ENCODE measurements at regions not wholly inside any gene's neighbourhood (a gene's known extent, or its start where the extent isn't known, plus 50 kb on each side); places are given as distances from the start of the nearest gene placed in this dataset.

DNA sequence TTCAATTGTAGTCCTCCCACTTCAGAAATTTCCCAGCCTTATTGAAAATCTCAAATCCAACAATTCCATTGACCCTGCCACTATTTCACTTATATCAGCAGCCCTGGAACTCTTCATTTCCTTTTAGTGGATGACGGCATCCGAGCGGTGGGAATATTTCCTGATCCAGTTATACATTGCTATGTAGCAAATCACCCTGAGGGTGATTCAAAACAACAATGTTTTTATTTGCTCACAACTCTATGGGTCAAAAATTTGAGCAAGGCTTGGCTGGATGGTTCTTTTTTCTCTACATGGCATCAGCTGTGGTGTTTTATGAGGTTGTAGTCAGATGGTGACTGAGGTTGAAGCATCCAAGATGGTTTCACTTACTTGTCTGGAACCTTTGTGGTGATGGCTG lies 70.5 kb downstream of the CHST2 start:
- Mint-ChIP-seq H3K4me1 (ENCODE audit: low read depth) (peaks cover 14% of the 10 kb centered on the region), H3K27ac (no peak overlapping the region), H3K36me3 (no peaks in the 10 kb centered on the region), H3K4me3 (no peak overlapping the region), H3K9me3 (peaks cover 7% of the 10 kb centered on the region), H3K27me3 (no peaks in the 10 kb centered on the region)
- ChIA-PET CTCF (no interaction called here), POLR2A (no interaction called here)
- intact Hi-C loops (cut with micrococcal nuclease), result no loop called here
- DNase-seq, result no peak

DNA sequence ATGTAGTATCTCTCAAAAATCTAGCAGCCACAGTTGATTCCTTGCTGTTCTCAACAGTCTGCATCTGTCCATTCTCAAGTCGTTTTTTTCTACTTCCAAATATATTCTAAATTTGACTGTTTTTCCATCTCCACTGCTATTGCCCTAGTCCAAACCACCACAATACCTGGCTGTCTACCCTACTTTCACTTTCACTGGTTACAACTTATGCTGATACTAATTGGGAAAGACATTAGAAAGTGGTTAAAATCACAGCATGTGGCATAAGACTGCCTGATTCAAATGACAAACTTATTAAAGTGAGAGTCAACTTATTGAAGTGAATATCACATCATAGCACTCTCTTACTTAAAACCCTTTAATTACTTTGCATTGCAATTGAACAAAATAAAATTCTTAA lies 72.6 kb downstream of the CHST2 start:
- Mint-ChIP-seq H3K4me3 (no peak overlapping the region), H3K4me1 (ENCODE audit: low read depth) (peaks cover 14% of the 10 kb centered on the region), H3K36me3 (no peaks in the 10 kb centered on the region), H3K9me3 (peaks cover 7% of the 10 kb centered on the region), H3K27ac (no peak overlapping the region), H3K27me3 (no peaks in the 10 kb centered on the region)
- intact Hi-C loops (cut with micrococcal nuclease), result no loop called here
- DNase-seq, result no peak
- ChIA-PET CTCF (no interaction called here), POLR2A (no interaction called here)

GRCh38 chr3:143200001-143200924 lies 80.7 kb downstream of the CHST2 start:
- Mint-ChIP-seq H3K27ac (no peak overlapping the region), H3K4me1 (ENCODE audit: low read depth) (no peaks in the 10 kb centered on the region), H3K4me3 (no peak overlapping the region), H3K36me3 (no peaks in the 10 kb centered on the region), H3K9me3 (peaks cover 2% of the 10 kb centered on the region), H3K27me3 (no peaks in the 10 kb centered on the region)
- no peak for DNase-seq
- ChIA-PET CTCF (no interaction called here), POLR2A (no interaction called here)
- intact Hi-C loops (cut with micrococcal nuclease), result no loop called here

DNA sequence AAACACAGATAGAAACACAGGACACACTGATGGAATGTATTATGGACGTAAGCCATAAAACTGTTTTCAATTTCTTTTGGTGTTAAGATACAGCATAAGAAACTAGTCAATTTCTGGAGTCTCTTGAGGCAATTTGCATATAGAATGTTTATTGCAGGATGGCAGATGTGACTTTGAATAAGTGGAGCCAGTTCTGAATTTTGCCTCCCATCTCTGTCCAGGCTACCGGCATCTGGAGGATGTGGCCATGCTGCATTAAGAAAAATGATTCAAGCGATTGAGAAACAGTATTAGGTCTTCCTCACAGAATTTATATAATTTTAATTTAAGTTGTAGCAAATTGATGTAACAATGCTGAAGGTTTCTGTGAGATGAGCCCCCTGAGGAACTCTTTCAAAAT lies 81.5 kb downstream of the CHST2 start:
- H3K9me3 Mint-ChIP-seq, result peaks cover 8% of the 10 kb centered on the region
- no peak for DNase-seq
- POLR2A ChIA-PET, result interaction anchor here (1.1 kb wide), 1 partner anchor 12 kb away, joined by 3 read pairs; no protein-coding TSS in a partner anchor
- H3K27ac Mint-ChIP-seq, result no peak overlapping the region
- no peaks in the 10 kb centered on the region for H3K27me3 Mint-ChIP-seq
- H3K4me1 Mint-ChIP-seq (ENCODE audit: low read depth), result no peaks in the 10 kb centered on the region
- intact Hi-C loops (cut with micrococcal nuclease), result no loop called here
- H3K36me3 Mint-ChIP-seq, result no peaks in the 10 kb centered on the region
- CTCF ChIA-PET, result no interaction called here
- no peak overlapping the region for H3K4me3 Mint-ChIP-seq

DNA sequence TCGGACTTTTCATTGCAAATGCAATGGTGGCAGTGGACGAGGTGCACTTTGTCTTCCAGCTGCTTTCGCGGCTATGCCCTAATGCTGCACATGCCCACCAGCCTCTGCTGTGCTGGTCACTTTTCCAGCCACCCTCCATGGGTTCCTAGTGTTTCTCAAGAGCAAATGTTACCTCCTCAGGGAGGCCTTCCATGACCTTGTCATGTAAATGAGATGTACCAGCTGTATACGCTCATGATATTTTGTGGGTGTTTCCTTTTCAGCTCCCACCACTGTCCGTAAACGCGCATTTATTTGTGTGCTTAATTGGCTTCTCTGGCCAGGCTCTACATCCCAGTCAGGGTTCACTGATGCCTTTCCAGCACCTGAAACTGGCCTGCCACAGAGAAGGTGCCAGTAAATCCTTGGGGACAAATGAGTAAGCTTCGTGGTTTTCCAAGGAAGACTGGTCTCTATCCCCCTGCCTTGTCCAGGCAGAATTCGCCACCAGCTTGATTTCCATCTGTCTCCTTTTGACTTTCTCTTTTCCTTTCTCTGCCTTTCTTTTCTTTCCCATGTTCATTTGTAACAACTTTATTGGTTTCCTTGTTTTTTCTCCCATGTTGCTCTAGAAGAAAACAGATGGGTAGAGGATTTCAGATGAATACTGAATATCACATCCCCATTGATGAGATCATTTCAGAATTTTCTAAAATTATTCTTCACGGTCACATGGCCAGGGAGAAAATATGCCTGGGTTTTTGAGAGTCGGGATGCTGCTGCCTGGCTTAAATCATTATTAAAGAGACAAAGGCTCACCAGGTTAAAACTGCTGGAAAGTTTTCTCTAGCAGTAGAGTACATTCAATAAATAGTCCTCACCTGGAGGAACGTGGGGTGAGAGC lies 82.5 kb downstream of the CHST2 start:
- Mint-ChIP-seq H3K9me3 (peaks cover 8% of the 10 kb centered on the region), H3K27ac (no peak overlapping the region), H3K4me3 (no peak overlapping the region), H3K36me3 (no peaks in the 10 kb centered on the region), H3K4me1 (ENCODE audit: low read depth) (no peaks in the 10 kb centered on the region), H3K27me3 (no peaks in the 10 kb centered on the region)
- POLR2A ChIA-PET, result interaction anchor here (1.1 kb wide), 1 partner anchor 13 kb away, joined by 3 read pairs; no protein-coding TSS in a partner anchor
- intact Hi-C loops (cut with micrococcal nuclease), result no loop called here
- no peak for DNase-seq
- CTCF ChIA-PET, result no interaction called here

- intact Hi-C loops (cut with micrococcal nuclease), result no loop called here
- Mint-ChIP-seq H3K4me1 (ENCODE audit: low read depth) (no peaks in the 10 kb centered on the region), H3K36me3 (no peaks in the 10 kb centered on the region), H3K4me3 (no peak overlapping the region), H3K27ac (no peak overlapping the region), H3K9me3 (peaks cover 8% of the 10 kb centered on the region), H3K27me3 (no peaks in the 10 kb centered on the region)
- DNase-seq, result no peak
- CTCF ChIA-PET, result interaction anchor here (0.7 kb wide), 1 partner anchor 14 kb away, joined by 3 read pairs; no protein-coding TSS in a partner anchor
- POLR2A ChIA-PET, result no interaction called here
Measured at GRCh38 chr3:143203142-143203541, 83.6 kb downstream of the CHST2 start.

GRCh38 chr3:143203848-143204247 lies 84.3 kb downstream of the CHST2 start:
- ChIA-PET POLR2A (no interaction called here), CTCF (no interaction called here)
- no peak for DNase-seq
- Mint-ChIP-seq H3K36me3 (no peaks in the 10 kb centered on the region), H3K27me3 (no peaks in the 10 kb centered on the region), H3K4me1 (ENCODE audit: low read depth) (no peaks in the 10 kb centered on the region), H3K27ac (no peak overlapping the region), H3K4me3 (no peak overlapping the region), H3K9me3 (peaks cover 8% of the 10 kb centered on the region)
- intact Hi-C loops (cut with micrococcal nuclease), result no loop called here

DNA sequence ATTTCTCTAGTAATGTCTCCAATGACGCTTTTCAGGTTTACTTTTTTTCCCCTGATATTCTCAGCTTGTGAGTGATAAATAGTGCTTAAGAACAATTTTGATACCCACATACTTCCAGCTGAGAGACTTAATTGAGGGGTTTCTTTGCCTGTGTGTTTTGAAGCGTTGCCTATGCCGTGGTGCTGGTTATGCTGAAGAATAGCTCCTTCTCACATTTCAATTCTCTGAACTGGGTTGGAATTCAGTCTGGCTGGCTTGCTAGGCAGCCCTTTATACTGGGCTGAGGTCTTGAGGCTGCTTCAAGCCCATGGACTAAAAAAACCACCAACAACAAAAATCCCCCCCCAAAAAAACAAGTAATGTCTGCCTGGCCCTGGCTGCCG lies 87.4 kb downstream of the CHST2 start:
- intact Hi-C loops (cut with micrococcal nuclease), result no loop called here
- Mint-ChIP-seq H3K36me3 (no peaks in the 10 kb centered on the region), H3K9me3 (peaks cover 8% of the 10 kb centered on the region), H3K4me3 (no peak overlapping the region), H3K27me3 (no peaks in the 10 kb centered on the region), H3K4me1 (ENCODE audit: low read depth) (no peaks in the 10 kb centered on the region), H3K27ac (no peak overlapping the region)
- no peak for DNase-seq
- ChIA-PET POLR2A (no interaction called here), CTCF (no interaction called here)

DNA sequence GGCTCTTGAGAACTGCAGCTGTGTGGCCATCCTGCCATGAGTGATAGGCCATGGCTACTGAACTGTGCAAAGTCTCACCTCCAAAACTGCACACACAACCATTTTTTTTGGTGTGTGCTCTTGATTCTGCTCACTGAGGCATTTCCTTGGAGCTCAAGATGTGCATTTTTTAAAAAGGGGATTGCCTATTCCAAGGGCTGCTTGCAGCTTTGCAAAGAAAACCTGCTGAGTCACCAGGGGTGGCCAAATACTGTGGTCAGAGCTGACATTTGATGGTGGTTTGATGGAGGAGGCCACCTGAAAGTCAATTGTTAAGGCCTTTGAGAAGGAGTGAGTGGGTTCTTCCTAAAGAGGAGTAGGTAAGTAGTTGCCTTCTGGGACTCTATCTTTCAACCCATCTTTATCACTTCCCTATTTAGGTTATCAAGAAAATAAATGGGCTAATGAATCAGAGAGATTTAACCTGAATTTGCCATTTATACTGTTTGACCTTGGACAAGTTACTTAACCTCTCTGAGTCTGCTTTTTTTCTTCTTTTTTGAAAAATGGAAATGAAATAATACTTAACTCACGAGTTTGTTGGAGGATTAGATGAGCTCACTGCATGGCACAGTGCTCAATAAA lies 87.9 kb downstream of the CHST2 start:
- H3K9me3 Mint-ChIP-seq, result peaks cover 8% of the 10 kb centered on the region
- intact Hi-C loops (cut with micrococcal nuclease), result no loop called here
- ChIA-PET POLR2A (no interaction called here), CTCF (no interaction called here)
- H3K4me3 Mint-ChIP-seq, result no peak overlapping the region
- no peaks in the 10 kb centered on the region for H3K27me3 Mint-ChIP-seq
- DNase-seq, result peak; percentile 30
- H3K4me1 Mint-ChIP-seq (ENCODE audit: low read depth), result no peaks in the 10 kb centered on the region
- no peaks in the 10 kb centered on the region for H3K36me3 Mint-ChIP-seq
- H3K27ac Mint-ChIP-seq, result no peak overlapping the region

GRCh38 chr3:143208976-143209714 lies 89.6 kb downstream of the CHST2 start:
- ChIA-PET POLR2A (no interaction called here), CTCF (no interaction called here)
- no peak for DNase-seq
- Mint-ChIP-seq H3K9me3 (peaks cover 8% of the 10 kb centered on the region), H3K27me3 (no peaks in the 10 kb centered on the region), H3K4me3 (no peak overlapping the region), H3K36me3 (no peaks in the 10 kb centered on the region), H3K4me1 (ENCODE audit: low read depth) (no peaks in the 10 kb centered on the region), H3K27ac (no peak overlapping the region)
- intact Hi-C loops (cut with micrococcal nuclease), result no loop called here

- CTCF ChIA-PET, result no interaction called here
- no peak overlapping the region for H3K4me3 Mint-ChIP-seq
Measured at GRCh38 chr3:143209715-143210059, 90.1 kb downstream of the CHST2 start.

DNA sequence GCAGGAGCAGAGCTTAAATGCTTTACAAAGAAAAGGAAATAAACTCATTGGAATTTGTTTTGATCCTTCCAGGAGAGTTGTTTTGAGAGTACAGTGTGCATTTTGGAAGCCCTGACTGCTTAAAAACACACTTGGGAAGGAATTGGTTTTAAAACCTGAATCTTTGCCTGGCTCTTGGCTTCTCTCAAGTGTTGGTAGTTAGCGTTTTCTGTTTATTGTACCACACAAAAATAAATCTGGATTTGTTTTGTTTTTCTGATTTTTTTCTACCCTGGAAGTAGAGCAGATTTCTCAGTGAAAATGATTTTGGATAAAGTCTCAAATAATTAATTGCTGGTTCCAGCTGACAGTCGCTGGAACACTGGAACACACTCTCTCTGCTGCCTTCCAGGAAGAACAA lies 90.6 kb downstream of the CHST2 start:
- Mint-ChIP-seq H3K4me3 (no peak overlapping the region), H3K9me3 (peaks cover 6% of the 10 kb centered on the region), H3K36me3 (no peaks in the 10 kb centered on the region), H3K4me1 (ENCODE audit: low read depth) (no peaks in the 10 kb centered on the region), H3K27ac (no peak overlapping the region), H3K27me3 (no peaks in the 10 kb centered on the region)
- ChIA-PET POLR2A (no interaction called here), CTCF (no interaction called here)
- intact Hi-C loops (cut with micrococcal nuclease), result no loop called here
- no peak for DNase-seq

More at GRCh38 chr3:143209715-143210059, 90.1 kb downstream of the CHST2 start:
- Mint-ChIP-seq H3K9me3 (peaks cover 8% of the 10 kb centered on the region), H3K27me3 (no peaks in the 10 kb centered on the region), H3K27ac (no peak overlapping the region), H3K36me3 (no peaks in the 10 kb centered on the region), H3K4me1 (ENCODE audit: low read depth) (no peaks in the 10 kb centered on the region)
- intact Hi-C loops (cut with micrococcal nuclease), result no loop called here
- POLR2A ChIA-PET, result no interaction called here
- DNase-seq, result no peak
